ENCODE measurements at regions not wholly inside any gene's neighbourhood (a gene's known extent, or its start where the extent isn't known, plus 50 kb on each side); places are given as distances from the start of the nearest gene placed in this dataset.

GRCh38 chr10:105406488-105406887, 765.4 kb downstream of the SORCS3 start:
- Histone ChIP-seq H3K4me3 (no peak overlapping the region), H3K27ac (no peak overlapping the region), H3K36me3 (no peaks in the 10 kb centered on the region), H3K4me1 (no peaks in the 10 kb centered on the region), H3K9me3 (peaks cover 4% of the 10 kb centered on the region), H3K27me3 (no peaks in the 10 kb centered on the region)
- no peak for DNase-seq (ENCODE audit: low spot score in 2 of 2)
- TF ChIP-seq CTCF (IDR thresholded peaks at IDR 0.05): no peak
- TF ChIP-seq POLR2A (IDR thresholded peaks at IDR 0.05): no peak
- TF ChIP-seq EP300 (IDR thresholded peaks at IDR 0.05): no peak
- no peak for TF ChIP-seq POLR2AphosphoS5 (IDR thresholded peaks at IDR 0.05)
- 75% methylated on average over 2 of the region's 2 CpGs for WGBS

- Histone ChIP-seq H3K4me3 (no peak overlapping the region), H3K36me3 (no peaks in the 10 kb centered on the region), H3K27me3 (no peaks in the 10 kb centered on the region), H3K4me1 (no peaks in the 10 kb centered on the region), H3K27ac (no peak overlapping the region), H3K9me3 (no peaks in the 10 kb centered on the region)
- TF ChIP-seq CTCF (IDR thresholded peaks at IDR 0.05): no peak
- no peak for TF ChIP-seq EP300 (IDR thresholded peaks at IDR 0.05)
- TF ChIP-seq POLR2AphosphoS5 (IDR thresholded peaks at IDR 0.05): no peak
- no peak for TF ChIP-seq POLR2A (IDR thresholded peaks at IDR 0.05)
- DNase-seq (ENCODE audit: low spot score in 2 of 2): no peak
- WGBS: 67% methylated on average over 4 of the region's 4 CpGs
These were observed 757.1 kb downstream of the SORCS3 start for GRCh38 chr10:105398202-105398601.

GRCh38 chr10:105391670-105392351, 750.7 kb downstream of the SORCS3 start:
- Histone ChIP-seq H3K27ac (no peak overlapping the region), H3K4me1 (no peaks in the 10 kb centered on the region), H3K27me3 (no peaks in the 10 kb centered on the region), H3K9me3 (no peaks in the 10 kb centered on the region), H3K4me3 (no peak overlapping the region), H3K36me3 (no peaks in the 10 kb centered on the region)
- WGBS: 85% methylated on average over 12 of the region's 12 CpGs
- TF ChIP-seq POLR2A (IDR thresholded peaks at IDR 0.05) (no peak), EP300 (IDR thresholded peaks at IDR 0.05) (no peak), CTCF (IDR thresholded peaks at IDR 0.05) (no peak), POLR2AphosphoS5 (IDR thresholded peaks at IDR 0.05) (no peak)
- DNase-seq (ENCODE audit: low spot score in 2 of 2): no peak

GRCh38 chr10:105387971-105388370, 746.9 kb downstream of the SORCS3 start:
- Histone ChIP-seq H3K4me1 (no peaks in the 10 kb centered on the region), H3K27ac (no peak overlapping the region), H3K27me3 (no peaks in the 10 kb centered on the region), H3K4me3 (no peak overlapping the region), H3K36me3 (no peaks in the 10 kb centered on the region), H3K9me3 (no peaks in the 10 kb centered on the region)
- DNase-seq (ENCODE audit: low spot score in 2 of 2): no peak
- no peak for TF ChIP-seq EP300 (IDR thresholded peaks at IDR 0.05)
- no peak for TF ChIP-seq CTCF (IDR thresholded peaks at IDR 0.05)
- no peak for TF ChIP-seq POLR2AphosphoS5 (IDR thresholded peaks at IDR 0.05)
- no peak for TF ChIP-seq POLR2A (IDR thresholded peaks at IDR 0.05)
- WGBS: 88% methylated on average over 3 of the region's 3 CpGs

GRCh38 chr10:105383978-105384377, 742.9 kb downstream of the SORCS3 start:
- no peaks in the 10 kb centered on the region for H3K9me3 ChIP-seq
- no peak overlapping the region for H3K4me3 ChIP-seq
- no peak overlapping the region for H3K27ac ChIP-seq
- H3K36me3 ChIP-seq: no peaks in the 10 kb centered on the region
- no peaks in the 10 kb centered on the region for H3K4me1 ChIP-seq
- H3K27me3 ChIP-seq: no peaks in the 10 kb centered on the region
- no peak for TF ChIP-seq CTCF (IDR thresholded peaks at IDR 0.05)
- TF ChIP-seq EP300 (IDR thresholded peaks at IDR 0.05): no peak
- no peak for TF ChIP-seq POLR2A (IDR thresholded peaks at IDR 0.05)
- no peak for TF ChIP-seq POLR2AphosphoS5 (IDR thresholded peaks at IDR 0.05)
- no peak for DNase-seq (ENCODE audit: low spot score in 2 of 2)

Measured in suprapubic skin (tissue), 4 donors.